B cell (primary cell): ENCODE measurements at regions not wholly inside any gene's neighbourhood (a gene's known extent, or its start where the extent isn't known, plus 50 kb on each side); places are given as distances from the start of the nearest gene placed in this dataset.

Source experiments
- CTCF ChIP-seq: fragments of 200-600 bp; IDR thresholded peaks from one replicate; pipeline ENCODE4 v1.8.0; 2022; ENCODE audit warnings: antibody characterized with exemption, mild to moderate bottlenecking
- EZH2 ChIP-seq: IDR thresholded peaks from 2 replicates; pipeline ENCODE4 v1.6.1; 2012; ENCODE audit warnings: borderline replicate concordance, low read depth, mild to moderate bottlenecking, moderate library complexity, low read length; ENCODE audit not compliant: insufficient read depth, poor library complexity, severe bottlenecking

GRCh38 chr10:55237462-55237861, 436.4 kb upstream of the PCDH15 start:
- TF ChIP-seq CTCF (no peak), EZH2 (no peak)
